K562 (cell line): ENCODE measurements at regions not wholly inside any gene's neighbourhood (a gene's known extent, or its start where the extent isn't known, plus 50 kb on each side); places are given as distances from the start of the nearest gene placed in this dataset.

Source experiments
- ATAC-seq: fragments of 200-7000 bp; cut with Tn5 transposase; 3 replicates; pipeline ENCODE4 v1.9.1; 2020; ENCODE audit warnings: moderate library complexity
- BruUV-seq: library from RNA; stranded (reverse); fragments of 400-500 nt; replicated peaks from 2 replicates; lab custom pipeline; 2021; lab: Mats Ljungman, UMichigan
- CTCF ChIA-PET: fragments of 300-600 bp; formaldehyde crosslinking; extraction: SDS; loops from one replicate; lab custom pipeline; 2021; ENCODE audit warnings: low intra/inter-chr PET ratio; lab: Yijun Ruan, JAX
- POLR2A ChIA-PET: fragments of 300-600, 350-650 bp; sonication (Branson Sonifier 250); formaldehyde crosslinking; extraction: SDS; loops from one replicate; lab custom pipeline; 2021; ENCODE audit warnings: antibody characterized with exemption, inconsistent platforms; lab: Yijun Ruan, JAX
- DNase-seq, 4 experiments: peaks; one replicate each; pipeline versions ENCODE4 v3.0.0 to v3.0.0-alpha.2; 2011 to 2018; ENCODE audit warnings: low spot score in 3 of 4, mixed read lengths in 3 of 4; ENCODE audit errors: extremely low read depth in 1 of 4
- FAIRE-seq: peaks from 2 replicates; lab custom pipeline; 2011; peaks lifted over from hg19 to GRCh38; lab: Jason Lieb, UNC
- H2AFZ ChIP-seq: 2 replicates; pipeline ENCODE4 v1.6.0; 2011; ENCODE audit warnings: low read depth, low read length, control low read depth, inconsistent platforms
- H3K27ac ChIP-seq: fragments of 200-600 bp; 3 replicates; pipeline ENCODE4 v1.8.0; 2011; ENCODE audit warnings: low read depth, mild to moderate bottlenecking, control low read depth, inconsistent platforms, low read length, moderate library complexity, mixed read lengths; ENCODE audit errors: extremely low read depth
- H3K27me3 ChIP-seq, 2 experiments: fragments of 300-600 bp in 1 of 2; 2 replicates in 1 of 2; 3 replicates in 1 of 2; pipeline versions ENCODE4 v1.6.0 to v1.8.0; 2011; ENCODE audit warnings: inconsistent platforms in 2 of 2, low read length in 2 of 2, mild to moderate bottlenecking in 1 of 2, mixed read lengths in 1 of 2, moderate library complexity in 1 of 2; ENCODE audit not compliant: control insufficient read depth in 2 of 2, insufficient read depth in 2 of 2
- H3K36me3 ChIP-seq: fragments of 300-600 bp; 3 replicates; pipeline ENCODE4 v1.8.0; 2011; ENCODE audit warnings: mild to moderate bottlenecking, low read length, inconsistent platforms; ENCODE audit not compliant: control insufficient read depth, insufficient read depth
- H3K4me1 ChIP-seq, 2 experiments: fragments of 200-600 bp in 1 of 2; replicated peaks in 1 of 2; 2 replicates in 1 of 2; 3 replicates in 1 of 2; pipeline versions ENCODE4 v1.5.1 to v1.8.0; 2011; ENCODE audit warnings: inconsistent platforms in 2 of 2, low read length in 2 of 2, mild to moderate bottlenecking in 1 of 2, mixed read lengths in 1 of 2, moderate library complexity in 1 of 2; ENCODE audit not compliant: control insufficient read depth in 2 of 2, insufficient read depth in 2 of 2
- H3K4me2 ChIP-seq: 2 replicates; pipeline ENCODE4 v1.6.1; 2011; ENCODE audit warnings: low read length, control low read depth, inconsistent platforms, mixed read lengths; ENCODE audit not compliant: insufficient read depth
- H3K4me3 ChIP-seq: fragments of 200-600 bp; sonication (generic), shearing (Covaris generic); 2 replicates; pipeline ENCODE4 v1.5.1; 2016; ENCODE audit warnings: control low read depth, inconsistent platforms
- H3K79me2 ChIP-seq: fragments of 200-600 bp; 3 replicates; pipeline ENCODE4 v1.8.0; 2011; ENCODE audit warnings: low read length, inconsistent platforms; ENCODE audit not compliant: control insufficient read depth, insufficient read depth
- H3K9ac ChIP-seq, 2 experiments: 2 replicates each; pipeline versions ENCODE4 v1.6.0 to v1.6.1; 2011; ENCODE audit warnings: low read depth in 2 of 2, low read length in 2 of 2, control low read depth in 1 of 2, inconsistent platforms in 1 of 2, mild to moderate bottlenecking in 1 of 2, mixed read lengths in 1 of 2; ENCODE audit not compliant: insufficient read depth in 1 of 2
- H3K9me1 ChIP-seq: one replicate; pipeline ENCODE4 v1.6.0; 2011; ENCODE audit warnings: inconsistent platforms, mild to moderate bottlenecking, low read length, moderate library complexity; ENCODE audit not compliant: control insufficient read depth, insufficient read depth
- H3K9me3 ChIP-seq: replicated peaks from 2 replicates; pipeline ENCODE4 v1.5.1; 2011; ENCODE audit warnings: low read depth, low read length, inconsistent platforms; ENCODE audit not compliant: control insufficient read depth, insufficient read depth
- H4K20me1 ChIP-seq: replicated peaks from 2 replicates; pipeline ENCODE4 v1.6.1; 2011; ENCODE audit warnings: low read length, inconsistent platforms, mixed read lengths; ENCODE audit not compliant: control insufficient read depth, insufficient read depth
- CBFB ChIP-seq: sonication (generic); formaldehyde crosslinking; IDR thresholded peaks from 2 replicates; pipeline ENCODE4 v1.4.0; 2020; ENCODE audit warnings: mild to moderate bottlenecking, missing genetic modification reagents
- ETV5 ChIP-seq: sonication (generic); formaldehyde crosslinking; IDR thresholded peaks from 2 replicates; pipeline ENCODE4 v1.4.0; 2020; ENCODE audit warnings: low read depth, mild to moderate bottlenecking, missing genetic modification reagents
- FOSL1 ChIP-seq: fragments of 200-800 bp; sonication (Bioruptor generic); conservative IDR thresholded peaks from 2 replicates; pipeline ENCODE4 v1.6.1; 2016; ENCODE audit warnings: missing genetic modification characterization, missing compliant biosample characterization
- HMGXB4 ChIP-seq: sonication (generic); formaldehyde crosslinking; IDR thresholded peaks from 2 replicates; pipeline ENCODE4 v1.8.1; 2023; ENCODE audit warnings: mild to moderate bottlenecking, missing genetic modification reagents
- NR2C1 ChIP-seq, 2 experiments: fragments of 450-650 bp; IDR thresholded peaks; 2 replicates each; pipeline ENCODE4 v1.6.1; 2017; ENCODE audit warnings: mild to moderate bottlenecking in 2 of 2, antibody characterized with exemption in 1 of 2, inconsistent platforms in 1 of 2, missing compliant biosample characterization in 1 of 2, missing genetic modification characterization in 1 of 2
- NR4A1 ChIP-seq, 2 experiments: fragments of 250-450 bp in 1 of 2; fragments of 450-650 bp in 1 of 2; sonication (Bioruptor Pico) in 1 of 2; IDR thresholded peaks; 2 replicates each; pipeline versions ENCODE4 v1.4.0 to v1.6.1; 2016 to 2020; ENCODE audit warnings: mild to moderate bottlenecking in 2 of 2, missing compliant biosample characterization in 1 of 2, missing genetic modification characterization in 1 of 2, moderate library complexity in 1 of 2
- RBM39 ChIP-seq: fragments of 200-400 bp; formaldehyde crosslinking; optimal IDR thresholded peaks from 2 replicates; pipeline ENCODE3; 2018; ENCODE audit warnings: low read depth, low read length
- SMC3 ChIP-seq: conservative IDR thresholded peaks from 2 replicates; pipeline ENCODE4 v1.6.1; 2011; ENCODE audit warnings: low read depth, low read length, improper control_type of control experiment; ENCODE audit not compliant: insufficient read depth
- YY1 ChIP-seq, 3 experiments: IDR thresholded peaks; 2 replicates each; pipeline ENCODE4 v1.6.1; 2011; ENCODE audit warnings: low read length in 2 of 3, mild to moderate bottlenecking in 2 of 3, moderate library complexity in 2 of 3, borderline replicate concordance in 1 of 3, control low read depth in 1 of 3, low read depth in 1 of 3; ENCODE audit not compliant: insufficient read depth in 3 of 3, insufficient replicate concordance in 2 of 3, control insufficient read depth in 1 of 3, insufficient read length in 1 of 3; ENCODE audit errors: extremely low read depth in 1 of 3
- ZBTB17 ChIP-seq: fragments of 450-650 bp; formaldehyde crosslinking; IDR thresholded peaks from 2 replicates; pipeline ENCODE4 v1.4.0; 2020; ENCODE audit warnings: mild to moderate bottlenecking
- ZNF707 ChIP-seq: fragments of 250-450 bp; sonication (Bioruptor Pico); conservative IDR thresholded peaks from 2 replicates; pipeline ENCODE4 v1.8.0; 2022; ENCODE audit warnings: inconsistent platforms, mild to moderate bottlenecking, moderate library complexity
- ZNF766 ChIP-seq: fragments of 200-800 bp; sonication (Bioruptor generic); conservative IDR thresholded peaks from 2 replicates; pipeline ENCODE4 v1.6.1; 2016; ENCODE audit warnings: missing genetic modification characterization, missing compliant biosample characterization
- WGBS: fragments of 100-300 bp; shearing (Covaris generic); methylation state at CpG from one replicate; pipeline ENCODE4 v1.1.6; 2016; ENCODE audit warnings: low coverage, mixed read lengths; ENCODE audit not compliant: insufficient coverage; ENCODE audit errors: missing lambda C conversion rate; 5-methylcytosine and 5-hydroxymethylcytosine counted together
- in situ Hi-C: fragments of 300-500 bp; cut with MboI; formaldehyde crosslinking; loops from 4 replicates; pipeline ENCODE4 v1.15.0; 2018; ENCODE audit warnings: inconsistent platforms, mixed read lengths
- intact Hi-C: fragments of 100-400 bp; cut with micrococcal nuclease; formaldehyde crosslinking; loops from 2 replicates; pipeline ENCODE4 v1.14.2; 2022

GRCh38 chr7:106561151-106561550 is 99.8 kb downstream of the CCDC71L start:
- CTCF ChIA-PET, result no interaction called here
- BruUV-seq, result no TSS peak
- H3K36me3 ChIP-seq, result no peaks in the 10 kb centered on the region
- peaks cover 3% of the 10 kb centered on the region for H3K9me1 ChIP-seq
- in situ Hi-C loops (loop anchor here (10.0 kb wide), 1 partner anchor 94 kb away; no protein-coding TSS in a partner anchor), intact Hi-C loops (loop anchor here (10.0 kb wide), 1 partner anchor 454 kb away; no protein-coding TSS in a partner anchor)
- H3K4me1 ChIP-seq, result peaks cover 5 to 38% of the 10 kb centered on the region in 2 experiments
- no peaks in the 10 kb centered on the region for H4K20me1 ChIP-seq
- FAIRE-seq, result no peak
- no peak for DNase-seq
- TF ChIP-seq HMGXB4 (CRISPR knock-in tag) (peak; percentile 13; the same call in 1 of the 2 replicates), RBM39 (no peak), CBFB (CRISPR knock-in tag) (no peak)
- H2AFZ ChIP-seq, result no peak overlapping the region
- H3K27ac ChIP-seq, result no peak overlapping the region
- no peak overlapping the region for H3K4me2 ChIP-seq
- H3K9me3 ChIP-seq, result peaks cover under 1% of the 10 kb centered on the region; the same call in 1 of the 2 replicates
- no peak for ATAC-seq
- no peaks in the 10 kb centered on the region for H3K79me2 ChIP-seq
- POLR2A ChIA-PET, result no interaction called here
- no peaks in the 10 kb centered on the region for H3K27me3 ChIP-seq
- H3K9ac ChIP-seq, result no peak overlapping the region
- H3K4me3 ChIP-seq, result no peak overlapping the region

- in situ Hi-C loops (loop anchor here (10.0 kb wide), 1 partner anchor 94 kb away; no protein-coding TSS in a partner anchor), intact Hi-C loops (loop anchor here (10.0 kb wide), 1 partner anchor 454 kb away; no protein-coding TSS in a partner anchor)
- BruUV-seq, result no TSS peak
- POLR2A ChIA-PET, result interaction anchor here (1.4 kb wide), 1 partner anchor 18 kb away, joined by 5 read pairs; no protein-coding TSS in a partner anchor
- no peaks in the 10 kb centered on the region for H3K79me2 ChIP-seq
- H3K4me1 ChIP-seq, result peaks cover 4 to 36% of the 10 kb centered on the region in 2 experiments
- H2AFZ ChIP-seq, result peak overlapping the region; percentile 57
- H3K9me1 ChIP-seq, result peaks cover 3% of the 10 kb centered on the region
- no peaks in the 10 kb centered on the region for H4K20me1 ChIP-seq
- DNase-seq (no peak), FAIRE-seq (no peak), ATAC-seq (no peak)
- CTCF ChIA-PET, result no interaction called here
- H3K27ac ChIP-seq, result no peak overlapping the region
- no peak overlapping the region for H3K4me2 ChIP-seq
- H3K4me3 ChIP-seq, result no peak overlapping the region
- no peaks in the 10 kb centered on the region for H3K27me3 ChIP-seq
- 74% methylated on average over 5 of the region's 5 CpGs for WGBS
- no peaks in the 10 kb centered on the region for H3K9me3 ChIP-seq
- no peak overlapping the region for H3K9ac ChIP-seq
- no peaks in the 10 kb centered on the region for H3K36me3 ChIP-seq
- TF ChIP-seq SMC3, result no peak
- no peak for TF ChIP-seq NR2C1 (IDR thresholded peaks at IDR 0.05)
- TF ChIP-seq NR2C1 (tag; IDR thresholded peaks at IDR 0.05), result 0 out of 2 replicates have a peak, but pooled peaks have one; percentile 15
- 0 out of 2 replicates have a peak, but pooled peaks have one; percentile 58 for TF ChIP-seq ETV5 (CRISPR knock-in tag)
- peak in 1 of 3 experiments; percentile 7 for TF ChIP-seq YY1 (IDR thresholded peaks at IDR 0.05; ENCODE audit: borderline replicate concordance in 1 of 3, control insufficient read depth in 1 of 3, extremely low read depth in 1 of 3, insufficient read depth in 3 of 3, insufficient read length in 1 of 3, insufficient replicate concordance in 2 of 3, low read depth in 1 of 3, low read length in 2 of 3)
- no peak for TF ChIP-seq ZNF707 (CRISPR knock-in tag)
- 0 out of 2 replicates have a peak, but pooled peaks have one; percentile 0 for TF ChIP-seq ZBTB17 (CRISPR knock-in tag)
- TF ChIP-seq FOSL1 (tag), result peak; percentile 39; the same call in 1 of the 2 replicates
- TF ChIP-seq ZNF766 (CRISPR knock-in tag), result 0 out of 2 replicates have a peak, but pooled peaks have one; percentile 21
- TF ChIP-seq NR4A1 (CRISPR knock-in tag; IDR thresholded peaks at IDR 0.05), result no peak
- TF ChIP-seq NR4A1 (tag; IDR thresholded peaks at IDR 0.05), result 0 out of 2 replicates have a peak, but pooled peaks have one; percentile 9
These were observed 100.5 kb downstream of the CCDC71L start for GRCh38 chr7:106560482-106560881.
